Hematopoietic multipotent progenitor cell treated with erythropoietin and hydrocortisone succinate and interleukin-3 and kit ligand, for 15 days (in vitro differentiated cells): ENCODE measurements at regions not wholly inside any gene's neighbourhood (a gene's known extent, or its start where the extent isn't known, plus 50 kb on each side); places are given as distances from the start of the nearest gene placed in this dataset.

Source experiments
- DNase-seq: peaks from one replicate; pipeline ENCODE4 v3.0.0-alpha.2; 2015; ENCODE audit warnings: low spot score

- DNase-seq: no peak
These were observed 163.9 kb downstream of the PIK3R1 start for GRCh38 chr5:68379275-68380036.

DNA sequence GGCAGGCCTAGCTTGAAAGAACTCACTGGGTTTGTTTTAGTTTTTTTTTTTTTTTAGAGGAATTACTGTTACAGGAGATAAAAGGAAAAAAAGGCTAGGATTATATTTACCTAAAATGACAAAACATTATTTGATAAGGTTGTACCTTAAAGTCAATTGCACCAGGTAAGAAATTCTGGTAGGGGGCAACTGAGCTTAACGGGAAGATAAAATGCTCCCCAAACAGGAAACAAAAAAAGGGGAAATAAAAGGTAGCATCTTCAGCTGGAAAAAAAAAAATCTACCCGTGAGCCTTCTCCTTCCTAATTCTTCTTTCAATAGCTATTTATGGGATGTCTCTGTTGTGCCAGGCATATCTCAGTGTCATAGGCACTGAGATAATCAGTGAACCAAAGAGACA lies 164.5 kb downstream of the PIK3R1 start:
- no peak for DNase-seq

- DNase-seq: no peak
These were observed 165.5 kb downstream of the PIK3R1 start for GRCh38 chr5:68381060-68381459.

- no peak for DNase-seq
These were observed 166.4 kb downstream of the PIK3R1 start for GRCh38 chr5:68381909-68382308.

DNA sequence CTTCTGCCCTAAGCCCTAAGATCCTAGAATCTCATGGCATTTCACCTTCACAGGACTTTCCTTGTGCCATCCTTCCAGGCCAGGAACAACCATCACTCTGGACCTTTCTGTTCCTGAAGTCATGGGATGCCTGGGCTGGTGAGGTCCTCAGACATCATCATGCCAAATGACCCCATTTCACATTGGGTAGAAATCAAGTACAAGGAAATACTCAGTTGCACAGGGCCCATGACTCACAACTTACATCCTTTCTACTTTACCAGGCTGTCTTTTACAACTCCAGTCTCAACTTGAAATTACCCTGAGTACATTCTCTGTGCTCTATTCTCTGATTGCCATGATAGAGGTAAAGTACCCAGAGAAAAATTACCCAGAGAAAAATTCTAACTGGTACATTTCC lies 167.1 kb downstream of the PIK3R1 start:
- no peak for DNase-seq

GRCh38 chr5:68383888-68384310 lies 168.3 kb downstream of the PIK3R1 start:
- DNase-seq: no peak

GRCh38 chr5:68384936-68385594 lies 169.5 kb downstream of the PIK3R1 start:
- no peak for DNase-seq

DNA sequence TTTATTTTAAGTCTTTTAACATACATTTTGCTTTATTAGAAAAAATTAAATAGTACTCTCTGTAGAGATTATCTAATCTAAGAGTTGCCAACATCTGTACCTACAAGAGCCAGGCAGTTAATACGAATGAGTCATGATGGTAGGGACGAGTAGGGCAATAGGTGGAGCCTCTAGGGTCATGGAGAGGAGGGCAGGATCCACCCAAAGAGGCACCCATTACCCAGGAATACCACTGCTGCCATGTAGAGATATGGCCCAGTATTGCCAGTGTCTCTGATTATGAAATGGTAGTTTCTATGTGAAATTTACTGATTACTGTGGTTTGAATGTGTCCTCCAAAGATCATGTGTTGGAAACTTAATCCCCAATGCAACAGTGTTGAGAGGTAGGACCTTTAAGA lies 170.4 kb downstream of the PIK3R1 start:
- DNase-seq: peak; percentile 93

- DNase-seq: no peak
These were observed 171.7 kb downstream of the PIK3R1 start for GRCh38 chr5:68387074-68387796.

GRCh38 chr5:68389618-68390017 lies 174.1 kb downstream of the PIK3R1 start:
- no peak for DNase-seq

GRCh38 chr5:68392617-68393016 lies 177.1 kb downstream of the PIK3R1 start:
- no peak for DNase-seq

DNA sequence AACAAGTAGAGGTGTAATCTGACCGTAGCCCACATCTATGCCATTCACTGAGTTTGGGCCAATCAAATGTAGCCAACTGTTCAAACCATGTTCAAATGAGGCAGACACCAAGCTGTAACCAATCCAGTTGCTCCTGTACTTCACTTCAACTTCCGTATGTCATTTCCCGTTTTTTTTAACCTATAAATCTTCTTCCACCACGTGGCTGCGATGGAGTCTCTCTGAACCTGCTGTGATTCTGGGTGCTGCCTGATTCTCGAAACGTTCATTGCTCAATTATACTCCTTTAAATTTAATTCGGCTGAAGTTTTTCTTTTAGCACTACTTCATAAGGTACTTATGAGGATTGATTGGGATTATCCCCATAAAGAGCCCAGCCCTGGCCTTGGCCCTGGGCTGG lies 179.7 kb downstream of the PIK3R1 start:
- DNase-seq: no peak

DNA sequence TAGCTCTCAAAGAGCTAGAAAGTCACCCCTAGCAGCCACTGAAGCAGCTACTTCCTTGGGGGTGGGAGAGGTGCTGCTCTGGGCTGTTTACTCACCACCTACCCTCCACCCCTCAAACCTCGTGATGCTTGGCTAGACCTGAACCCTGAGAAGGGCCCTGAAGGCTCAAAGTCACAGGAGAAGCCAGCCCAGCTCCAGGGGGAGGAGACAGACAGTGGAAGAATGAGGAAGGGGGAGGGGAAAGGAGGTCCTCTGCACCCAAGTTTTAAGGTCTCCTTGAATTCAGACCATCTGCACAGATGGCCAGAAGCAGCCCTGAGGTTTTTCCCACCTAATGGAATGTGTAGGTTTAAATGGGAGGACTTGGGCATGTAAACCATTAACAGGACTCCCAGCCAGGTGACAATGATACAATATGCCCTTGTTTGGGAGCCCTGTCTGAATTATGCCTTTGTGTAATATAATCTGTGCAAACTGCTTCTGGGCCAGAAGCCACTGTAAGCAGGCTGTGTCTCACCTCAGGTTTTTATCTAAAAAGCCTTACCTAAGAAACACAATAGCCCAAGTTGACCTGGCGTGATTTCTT lies 180.5 kb downstream of the PIK3R1 start:
- DNase-seq: no peak

GRCh38 chr5:68396722-68397121 lies 181.2 kb downstream of the PIK3R1 start:
- DNase-seq: no peak

DNA sequence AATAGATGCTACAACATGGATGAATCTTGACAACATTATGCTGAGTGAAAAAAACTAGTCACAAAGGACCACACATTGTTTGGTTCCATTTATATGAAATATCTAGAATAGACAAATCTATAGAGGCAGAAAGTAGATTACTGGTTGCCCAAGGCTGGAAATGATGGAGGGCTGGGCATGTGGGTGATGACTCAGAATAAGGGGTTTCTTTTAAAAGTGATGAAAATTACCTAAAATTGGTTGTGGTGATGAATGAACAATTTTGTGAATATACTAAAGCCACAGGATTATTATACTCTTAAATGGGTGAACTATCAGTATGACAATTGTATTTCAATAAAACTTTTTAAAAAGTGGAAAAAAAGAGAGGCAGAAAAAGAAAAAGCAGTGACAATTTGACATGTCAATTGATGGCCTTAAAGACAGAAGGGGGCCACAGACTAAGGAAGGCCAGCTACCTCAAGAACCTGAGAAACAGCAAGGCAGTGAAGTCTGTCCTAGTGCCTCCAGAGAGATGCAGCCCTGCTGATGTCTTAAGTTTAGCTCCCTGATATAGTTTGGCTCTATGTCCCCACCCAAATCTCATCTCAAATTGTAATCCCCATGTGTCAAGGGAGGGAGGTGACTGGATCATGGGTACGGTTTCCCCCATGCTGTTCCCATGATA lies 182.7 kb downstream of the PIK3R1 start:
- no peak for DNase-seq

DNA sequence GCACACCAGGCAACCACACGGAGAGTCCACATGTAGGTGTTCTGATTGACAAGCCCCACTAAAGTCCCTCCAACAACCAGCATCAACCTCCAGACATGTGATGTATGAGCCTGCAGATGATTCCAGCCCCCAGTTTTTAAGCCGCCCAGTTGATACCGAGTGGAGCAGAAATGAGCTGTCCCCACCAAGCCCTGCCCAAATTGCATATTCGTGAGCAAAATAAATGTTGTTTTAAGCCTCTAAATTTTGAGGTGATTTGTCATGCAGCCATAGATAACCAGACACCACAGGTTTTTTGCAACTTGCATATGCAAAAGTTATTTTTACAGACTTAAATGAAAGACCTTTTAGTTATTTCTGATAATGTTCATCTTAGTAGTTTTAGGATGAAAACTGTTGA lies 187.7 kb downstream of the PIK3R1 start:
- DNase-seq: peak; percentile 49

DNA sequence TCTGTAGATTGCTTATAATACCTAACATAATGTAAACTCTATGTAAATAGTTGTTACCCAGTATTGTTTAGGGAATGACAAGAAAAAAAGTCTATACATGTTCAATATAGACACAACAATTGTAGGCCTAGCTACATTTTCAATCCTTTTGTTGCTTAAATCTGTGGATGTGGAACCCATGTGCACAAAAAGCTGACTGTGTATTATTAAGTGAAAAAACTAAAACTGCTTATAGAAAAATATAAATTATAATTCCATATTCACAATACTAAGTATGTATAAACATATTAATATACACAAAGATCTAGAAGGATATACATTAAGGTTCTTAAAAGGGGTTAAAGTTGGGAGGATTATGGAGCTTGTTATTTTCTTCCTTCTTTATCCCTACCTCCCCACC lies 188.7 kb downstream of the PIK3R1 start:
- DNase-seq: no peak

GRCh38 chr5:68405026-68405684 lies 189.6 kb downstream of the PIK3R1 start:
- DNase-seq: peak; percentile 85

- DNase-seq: peak; percentile 80
These were observed 190.5 kb downstream of the PIK3R1 start for GRCh38 chr5:68405784-68406743.

DNA sequence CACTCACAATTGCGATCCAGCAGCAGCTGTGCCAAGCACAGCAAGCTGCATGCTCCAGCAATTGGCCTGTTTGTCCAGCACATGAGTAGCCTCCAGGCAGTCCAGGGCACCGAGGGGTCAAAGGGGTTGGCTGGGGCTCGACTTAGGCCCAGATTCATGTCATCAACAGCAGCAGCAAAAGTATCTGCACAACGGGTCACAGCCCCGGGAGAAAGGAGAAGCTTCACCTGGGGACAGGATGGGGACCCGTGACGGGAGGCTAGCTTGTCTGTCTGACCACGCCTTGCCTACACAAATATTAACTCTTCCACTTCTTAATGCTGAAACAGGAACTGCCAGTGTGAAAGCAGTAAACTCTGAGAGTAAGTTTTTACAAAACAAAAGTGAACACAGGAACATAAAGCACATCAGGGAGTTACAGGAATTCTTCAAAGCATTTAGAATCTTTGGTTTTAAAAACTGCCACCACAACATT lies 191.2 kb downstream of the PIK3R1 start:
- peak; percentile 59 for DNase-seq
